ENCODE measurements at regions not wholly inside any gene's neighbourhood (a gene's known extent, or its start where the extent isn't known, plus 50 kb on each side); places are given as distances from the start of the nearest gene placed in this dataset.

- Mint-ChIP-seq H3K27me3 (no peaks in the 10 kb centered on the region), H3K9me3 (no peaks in the 10 kb centered on the region), H3K4me3 (no peak overlapping the region), H3K4me1 (no peaks in the 10 kb centered on the region), H3K27ac (no peak overlapping the region), H3K36me3 (no peaks in the 10 kb centered on the region)
- no peak for ATAC-seq
Measured at GRCh38 chr5:111859533-111860270, 102.7 kb upstream of the NREP start.

GRCh38 chr5:111859031-111859430, 102.0 kb upstream of the NREP start:
- Mint-ChIP-seq H3K36me3 (no peaks in the 10 kb centered on the region), H3K27ac (no peak overlapping the region), H3K4me1 (no peaks in the 10 kb centered on the region), H3K4me3 (no peak overlapping the region), H3K27me3 (no peaks in the 10 kb centered on the region), H3K9me3 (no peaks in the 10 kb centered on the region)
- ATAC-seq = no peak

- no peak for ATAC-seq
- no peaks in the 10 kb centered on the region for H3K27me3 Mint-ChIP-seq
- H3K9me3 Mint-ChIP-seq = no peaks in the 10 kb centered on the region
- no peaks in the 10 kb centered on the region for H3K4me1 Mint-ChIP-seq
- H3K4me3 Mint-ChIP-seq = no peak overlapping the region
- H3K27ac Mint-ChIP-seq = no peak overlapping the region
- no peaks in the 10 kb centered on the region for H3K36me3 Mint-ChIP-seq
Measured at GRCh38 chr5:111857623-111858022, 100.6 kb upstream of the NREP start.

GRCh38 chr5:111856876-111857466, 100.0 kb upstream of the NREP start:
- ATAC-seq = no peak
- Mint-ChIP-seq H3K36me3 (no peaks in the 10 kb centered on the region), H3K4me1 (no peaks in the 10 kb centered on the region), H3K27me3 (no peaks in the 10 kb centered on the region), H3K4me3 (no peak overlapping the region), H3K27ac (no peak overlapping the region), H3K9me3 (no peaks in the 10 kb centered on the region)

GRCh38 chr5:111855356-111855755, 98.4 kb upstream of the NREP start:
- no peak overlapping the region for H3K4me3 Mint-ChIP-seq

GRCh38 chr5:111854186-111854585, 97.2 kb upstream of the NREP start:
- Mint-ChIP-seq H3K27me3 (no peaks in the 10 kb centered on the region), H3K9me3 (no peaks in the 10 kb centered on the region), H3K4me1 (no peaks in the 10 kb centered on the region), H3K27ac (no peak overlapping the region), H3K4me3 (no peak overlapping the region), H3K36me3 (no peaks in the 10 kb centered on the region)
- no peak for ATAC-seq

More at GRCh38 chr5:111855356-111855755, 98.4 kb upstream of the NREP start:
- Mint-ChIP-seq H3K36me3 (no peaks in the 10 kb centered on the region), H3K27me3 (no peaks in the 10 kb centered on the region), H3K27ac (no peak overlapping the region), H3K4me1 (no peaks in the 10 kb centered on the region), H3K9me3 (no peaks in the 10 kb centered on the region)
- ATAC-seq = no peak

GRCh38 chr5:111853748-111854147, 96.8 kb upstream of the NREP start:
- H3K36me3 Mint-ChIP-seq = no peaks in the 10 kb centered on the region
- H3K27me3 Mint-ChIP-seq = no peaks in the 10 kb centered on the region
- no peaks in the 10 kb centered on the region for H3K9me3 Mint-ChIP-seq
- no peak overlapping the region for H3K4me3 Mint-ChIP-seq
- H3K27ac Mint-ChIP-seq = no peak overlapping the region
- H3K4me1 Mint-ChIP-seq = no peaks in the 10 kb centered on the region
- peak; percentile 31 for ATAC-seq

- no peak overlapping the region for H3K27ac Mint-ChIP-seq
- H3K4me1 Mint-ChIP-seq = no peaks in the 10 kb centered on the region
- H3K27me3 Mint-ChIP-seq = no peaks in the 10 kb centered on the region
- H3K4me3 Mint-ChIP-seq = no peak overlapping the region
- H3K36me3 Mint-ChIP-seq = no peaks in the 10 kb centered on the region
- no peaks in the 10 kb centered on the region for H3K9me3 Mint-ChIP-seq
- no peak for ATAC-seq
Measured at GRCh38 chr5:111851631-111852548, 94.9 kb upstream of the NREP start.

- Mint-ChIP-seq H3K4me1 (no peaks in the 10 kb centered on the region), H3K36me3 (no peaks in the 10 kb centered on the region), H3K9me3 (no peaks in the 10 kb centered on the region), H3K4me3 (no peak overlapping the region), H3K27ac (no peak overlapping the region), H3K27me3 (no peaks in the 10 kb centered on the region)
- ATAC-seq = no peak
Measured at GRCh38 chr5:111848476-111848875, 91.5 kb upstream of the NREP start.

- Mint-ChIP-seq H3K4me3 (no peak overlapping the region), H3K36me3 (no peaks in the 10 kb centered on the region), H3K9me3 (no peaks in the 10 kb centered on the region), H3K4me1 (no peaks in the 10 kb centered on the region), H3K27me3 (no peaks in the 10 kb centered on the region), H3K27ac (no peak overlapping the region)
- ATAC-seq = no peak
Measured at GRCh38 chr5:111847052-111847925, 90.3 kb upstream of the NREP start.

GRCh38 chr5:111840036-111840674, 83.2 kb upstream of the NREP start:
- Mint-ChIP-seq H3K27ac (no peak overlapping the region), H3K9me3 (no peaks in the 10 kb centered on the region), H3K27me3 (no peaks in the 10 kb centered on the region), H3K36me3 (no peaks in the 10 kb centered on the region), H3K4me3 (no peak overlapping the region), H3K4me1 (no peaks in the 10 kb centered on the region)
- ATAC-seq = no peak

GRCh38 chr5:111839438-111839837, 82.4 kb upstream of the NREP start:
- ATAC-seq = no peak
- H3K4me3 Mint-ChIP-seq = no peak overlapping the region
- H3K27ac Mint-ChIP-seq = no peak overlapping the region
- no peaks in the 10 kb centered on the region for H3K36me3 Mint-ChIP-seq
- no peaks in the 10 kb centered on the region for H3K9me3 Mint-ChIP-seq
- no peaks in the 10 kb centered on the region for H3K4me1 Mint-ChIP-seq
- H3K27me3 Mint-ChIP-seq = no peaks in the 10 kb centered on the region

GRCh38 chr5:111836426-111836825, 79.4 kb upstream of the NREP start:
- ATAC-seq = no peak
- H3K9me3 Mint-ChIP-seq = no peaks in the 10 kb centered on the region
- H3K27ac Mint-ChIP-seq = no peak overlapping the region
- H3K27me3 Mint-ChIP-seq = no peaks in the 10 kb centered on the region
- H3K4me1 Mint-ChIP-seq = no peaks in the 10 kb centered on the region
- no peaks in the 10 kb centered on the region for H3K36me3 Mint-ChIP-seq
- H3K4me3 Mint-ChIP-seq = no peak overlapping the region

GRCh38 chr5:111834926-111835599, 78.1 kb upstream of the NREP start:
- no peak overlapping the region for H3K4me3 Mint-ChIP-seq
- no peaks in the 10 kb centered on the region for H3K27me3 Mint-ChIP-seq
- H3K36me3 Mint-ChIP-seq = no peaks in the 10 kb centered on the region
- no peaks in the 10 kb centered on the region for H3K9me3 Mint-ChIP-seq
- no peak for ATAC-seq
- no peak overlapping the region for H3K27ac Mint-ChIP-seq
- no peaks in the 10 kb centered on the region for H3K4me1 Mint-ChIP-seq

All from stimulated activated memory B cell treated with anti-CD40 and anti-IgM and Interleukin-4, amounts not matched to agents 10 μg/mL and 1 μg/mL and 100 μg/mL, for 72 hours (primary cell).